Uterus (tissue), 3 donors: ENCODE measurements at regions not wholly inside any gene's neighbourhood (a gene's known extent, or its start where the extent isn't known, plus 50 kb on each side); places are given as distances from the start of the nearest gene placed in this dataset.

Experiments
- DNase-seq, 2 donors: peaks; one replicate each; pipeline ENCODE4 v3.0.0-alpha.2; 2019 to 2020
- H3K27ac ChIP-seq, 2 donors: fragments of 200-600 bp; sonication (generic); 1 replicate in 1 of 2; 2 replicates in 1 of 2; pipeline ENCODE4 v1.5.1; 2016 to 2018
- H3K27me3 ChIP-seq, 2 donors: fragments of 200-600 bp; sonication (generic); one replicate each; pipeline ENCODE4 v1.5.1; 2018 to 2019; ENCODE audit warnings: control low read depth in 1 of 2
- H3K36me3 ChIP-seq, 2 donors: fragments of 200-600 bp; sonication (generic); one replicate each; pipeline ENCODE4 v1.5.1; 2019; ENCODE audit warnings: control low read depth in 1 of 2
- H3K4me1 ChIP-seq, 2 donors: fragments of 200-600 bp; sonication (generic); one replicate each; pipeline ENCODE4 v1.5.1; 2018 to 2019; ENCODE audit warnings: control low read depth in 1 of 2
- H3K4me3 ChIP-seq, 2 donors: fragments of 200-600 bp; sonication (generic); 1 replicate in 1 of 2; 2 replicates in 1 of 2; pipeline ENCODE4 v1.5.1; 2018 to 2019; ENCODE audit warnings: mild to moderate bottlenecking in 1 of 2
- H3K9me3 ChIP-seq, 2 donors: fragments of 200-600 bp; sonication (generic); one replicate each; pipeline ENCODE4 v1.5.1; 2019; ENCODE audit warnings: control low read depth in 1 of 2
- POLR2A ChIP-seq, 2 donors: fragments of 450-650 bp; IDR thresholded peaks; one replicate each; pipeline ENCODE4 v1.6.1; 2016; ENCODE audit warnings: antibody characterized with exemption in 2 of 2, mild to moderate bottlenecking in 1 of 2, moderate library complexity in 1 of 2
- intact Hi-C: fragments of 100-400 bp; cut with DNase I; formaldehyde crosslinking; loops from one replicate; pipeline ENCODE4 v1.15.1; 2023; ENCODE audit warnings: low total_unique reads
- TF ChIP-seq, protein P1 (sequence below), 4 experiments: fragments of 200-600 bp in 2 of 4; fragments of 450-650 bp in 2 of 4; sonication (generic) in 2 of 4; IDR thresholded peaks; one replicate each; pipeline ENCODE4 v1.5.1; 2016 to 2019; ENCODE audit warnings: antibody characterized with exemption in 4 of 4, mild to moderate bottlenecking in 2 of 4, moderate library complexity in 1 of 4
- donor health status: DM: yes; HTN: yes; CAD: no.

GRCh38 chr2:168365094-168365621 lies 90.9 kb upstream of the CERS6 start:
- Histone ChIP-seq H3K4me1 (no peaks in the 10 kb centered on the region), H3K27me3 (no peaks in the 10 kb centered on the region), H3K36me3 (no peaks in the 10 kb centered on the region), H3K9me3 (no peaks in the 10 kb centered on the region), H3K4me3 (no peak overlapping the region), H3K27ac (no peak overlapping the region)
- intact Hi-C loops = no loop called here
- no peak for DNase-seq
- TF ChIP-seq, protein P1, sequence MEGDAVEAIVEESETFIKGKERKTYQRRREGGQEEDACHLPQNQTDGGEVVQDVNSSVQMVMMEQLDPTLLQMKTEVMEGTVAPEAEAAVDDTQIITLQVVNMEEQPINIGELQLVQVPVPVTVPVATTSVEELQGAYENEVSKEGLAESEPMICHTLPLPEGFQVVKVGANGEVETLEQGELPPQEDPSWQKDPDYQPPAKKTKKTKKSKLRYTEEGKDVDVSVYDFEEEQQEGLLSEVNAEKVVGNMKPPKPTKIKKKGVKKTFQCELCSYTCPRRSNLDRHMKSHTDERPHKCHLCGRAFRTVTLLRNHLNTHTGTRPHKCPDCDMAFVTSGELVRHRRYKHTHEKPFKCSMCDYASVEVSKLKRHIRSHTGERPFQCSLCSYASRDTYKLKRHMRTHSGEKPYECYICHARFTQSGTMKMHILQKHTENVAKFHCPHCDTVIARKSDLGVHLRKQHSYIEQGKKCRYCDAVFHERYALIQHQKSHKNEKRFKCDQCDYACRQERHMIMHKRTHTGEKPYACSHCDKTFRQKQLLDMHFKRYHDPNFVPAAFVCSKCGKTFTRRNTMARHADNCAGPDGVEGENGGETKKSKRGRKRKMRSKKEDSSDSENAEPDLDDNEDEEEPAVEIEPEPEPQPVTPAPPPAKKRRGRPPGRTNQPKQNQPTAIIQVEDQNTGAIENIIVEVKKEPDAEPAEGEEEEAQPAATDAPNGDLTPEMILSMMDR (IDR thresholded peaks at IDR 0.05) = no peak
- no peak for TF ChIP-seq POLR2A (IDR thresholded peaks at IDR 0.05)

GRCh38 chr2:168369031-168369430 lies 87.0 kb upstream of the CERS6 start:
- Histone ChIP-seq H3K4me3 (no peak overlapping the region), H3K27ac (no peak overlapping the region), H3K9me3 (no peaks in the 10 kb centered on the region), H3K4me1 (no peaks in the 10 kb centered on the region), H3K27me3 (no peaks in the 10 kb centered on the region), H3K36me3 (peaks cover 0 to 2% of the 10 kb centered on the region in 2 donors)
- no peak for DNase-seq
- intact Hi-C loops = no loop called here
- no peak for TF ChIP-seq POLR2A (IDR thresholded peaks at IDR 0.05)
- TF ChIP-seq, protein P1 (IDR thresholded peaks at IDR 0.05) = no peak

GRCh38 chr2:168371273-168372019 lies 84.6 kb upstream of the CERS6 start:
- DNase-seq = no peak
- TF ChIP-seq POLR2A (IDR thresholded peaks at IDR 0.05) = no peak
- TF ChIP-seq, protein P1 (IDR thresholded peaks at IDR 0.05) = no peak
- H3K4me3 ChIP-seq = no peak overlapping the region

GRCh38 chr2:168373468-168373867 lies 82.6 kb upstream of the CERS6 start:
- Histone ChIP-seq H3K27me3 (no peaks in the 10 kb centered on the region), H3K4me3 (no peak overlapping the region), H3K36me3 (peaks cover 0 to 2% of the 10 kb centered on the region in 2 donors), H3K27ac (no peak overlapping the region), H3K9me3 (no peaks in the 10 kb centered on the region), H3K4me1 (no peaks in the 10 kb centered on the region)
- no peak for DNase-seq
- intact Hi-C loops = no loop called here
- no peak for TF ChIP-seq POLR2A (IDR thresholded peaks at IDR 0.05)
- TF ChIP-seq, protein P1 (IDR thresholded peaks at IDR 0.05) = no peak

More at GRCh38 chr2:168371273-168372019, 84.6 kb upstream of the CERS6 start:
- intact Hi-C loops = no loop called here
- H3K27ac ChIP-seq = no peak overlapping the region
- H3K36me3 ChIP-seq = peaks cover 0 to 2% of the 10 kb centered on the region in 2 donors
- no peaks in the 10 kb centered on the region for H3K4me1 ChIP-seq
- H3K27me3 ChIP-seq = no peaks in the 10 kb centered on the region
- H3K9me3 ChIP-seq = no peaks in the 10 kb centered on the region

GRCh38 chr2:168375195-168375798 lies 80.8 kb upstream of the CERS6 start:
- TF ChIP-seq POLR2A (IDR thresholded peaks at IDR 0.05) = no peak
- TF ChIP-seq, protein P1 (IDR thresholded peaks at IDR 0.05) = peak in 2 of 4 experiments; percentile 12 to 28
- Histone ChIP-seq H3K9me3 (no peaks in the 10 kb centered on the region), H3K27ac (no peak overlapping the region), H3K4me1 (no peaks in the 10 kb centered on the region), H3K36me3 (peaks cover 0 to 2% of the 10 kb centered on the region in 2 donors), H3K27me3 (no peaks in the 10 kb centered on the region), H3K4me3 (no peak overlapping the region)
- DNase-seq = no peak
- intact Hi-C loops = no loop called here
